ENCODE measurements at regions not wholly inside any gene's neighbourhood (a gene's known extent, or its start where the extent isn't known, plus 50 kb on each side); places are given as distances from the start of the nearest gene placed in this dataset.

DNA sequence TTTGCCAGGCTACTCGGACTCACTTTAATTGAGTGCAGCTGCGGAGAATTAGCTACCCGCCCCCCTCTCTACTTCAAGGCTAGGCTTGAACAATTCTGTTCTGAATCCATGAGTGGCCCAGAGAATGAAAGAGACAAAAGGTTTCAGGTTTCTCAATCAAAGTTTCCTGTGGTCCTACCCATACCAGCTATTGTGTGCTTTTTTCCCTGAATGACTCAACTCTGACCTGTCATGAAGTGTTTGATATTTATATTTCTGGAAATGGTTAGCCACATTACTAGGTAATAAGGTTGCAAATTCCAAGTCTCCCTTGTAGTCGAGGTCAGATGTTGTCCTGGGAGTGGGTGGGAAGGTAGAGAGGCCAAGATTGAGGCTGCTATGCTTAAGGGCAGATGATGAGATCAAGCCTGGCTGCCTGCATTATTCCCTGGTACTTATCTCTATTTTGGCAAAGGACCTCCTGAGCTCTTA is 392.7 kb upstream of the TBL1XR1 start:
- 90% methylated on average over 3 of the region's 4 CpGs for WGBS (ENCODE audit: insufficient coverage)
- Mint-ChIP-seq H3K27ac (no peak overlapping the region), H3K9me3 (ENCODE audit: insufficient read depth) (no peaks in the 10 kb centered on the region), H3K4me3 (no peak overlapping the region), H3K27me3 (no peaks in the 10 kb centered on the region), H3K4me1 (peaks cover 7% of the 10 kb centered on the region)
- ChIA-PET CTCF (interaction anchor here (1.3 kb wide), 1 partner anchor 11 kb away, joined by 3 read pairs; no protein-coding TSS in a partner anchor), POLR2A (no interaction called here)
- no peak overlapping the region for H3K4me3 ChIP-seq (ENCODE audit: control extremely low read depth in 1 of 5, extremely low read depth in 1 of 5, insufficient read depth in 1 of 5, low read depth in 2 of 5, low read length in 4 of 5)
- DNase-seq (no peak), ATAC-seq (ENCODE audit: low read depth) (no peak)
- no peak overlapping the region for H3K4me2 ChIP-seq (replicated peaks; ENCODE audit: low read depth, low read length, poor library complexity, severe bottlenecking)
- H3K9ac ChIP-seq (ENCODE audit: low read length) = no peak overlapping the region
- intact Hi-C loops (cut with micrococcal nuclease) = no loop called here
- H3K4me1 ChIP-seq (ENCODE audit: control insufficient read depth in 2 of 2, insufficient read depth in 2 of 2, low read length in 2 of 2) = peaks cover 4 to 5% of the 10 kb centered on the region in 2 donors
- no peak for TF ChIP-seq EZH2 (IDR thresholded peaks at IDR 0.05; ENCODE audit: borderline replicate concordance, insufficient read depth, low read depth, low read length, poor library complexity, severe bottlenecking)
- TF ChIP-seq, protein P1, sequence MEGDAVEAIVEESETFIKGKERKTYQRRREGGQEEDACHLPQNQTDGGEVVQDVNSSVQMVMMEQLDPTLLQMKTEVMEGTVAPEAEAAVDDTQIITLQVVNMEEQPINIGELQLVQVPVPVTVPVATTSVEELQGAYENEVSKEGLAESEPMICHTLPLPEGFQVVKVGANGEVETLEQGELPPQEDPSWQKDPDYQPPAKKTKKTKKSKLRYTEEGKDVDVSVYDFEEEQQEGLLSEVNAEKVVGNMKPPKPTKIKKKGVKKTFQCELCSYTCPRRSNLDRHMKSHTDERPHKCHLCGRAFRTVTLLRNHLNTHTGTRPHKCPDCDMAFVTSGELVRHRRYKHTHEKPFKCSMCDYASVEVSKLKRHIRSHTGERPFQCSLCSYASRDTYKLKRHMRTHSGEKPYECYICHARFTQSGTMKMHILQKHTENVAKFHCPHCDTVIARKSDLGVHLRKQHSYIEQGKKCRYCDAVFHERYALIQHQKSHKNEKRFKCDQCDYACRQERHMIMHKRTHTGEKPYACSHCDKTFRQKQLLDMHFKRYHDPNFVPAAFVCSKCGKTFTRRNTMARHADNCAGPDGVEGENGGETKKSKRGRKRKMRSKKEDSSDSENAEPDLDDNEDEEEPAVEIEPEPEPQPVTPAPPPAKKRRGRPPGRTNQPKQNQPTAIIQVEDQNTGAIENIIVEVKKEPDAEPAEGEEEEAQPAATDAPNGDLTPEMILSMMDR (IDR thresholded peaks at IDR 0.05) = no peak
- H3K79me2 ChIP-seq (ENCODE audit: control insufficient read depth, insufficient read depth, low read length) = no peaks in the 10 kb centered on the region
- no peaks in the 10 kb centered on the region for H4K20me1 ChIP-seq (ENCODE audit: control insufficient read depth, insufficient read depth, low read length, poor library complexity, severe bottlenecking)
- peaks cover 0 to 3% (median 0%) of the 10 kb centered on the region in 3 donors for H3K9me3 ChIP-seq (ENCODE audit: control extremely low read depth in 1 of 3, control insufficient read depth in 2 of 3, insufficient read depth in 1 of 3, low read length in 2 of 3)
- H3K27ac ChIP-seq (ENCODE audit: low read length in 2 of 2) = no peak overlapping the region
- H3K36me3 ChIP-seq (replicated peaks in 1 of 2; ENCODE audit: control extremely low read depth in 1 of 2, control insufficient read depth in 1 of 2, extremely low read depth in 1 of 2, insufficient read depth in 2 of 2, low read length in 1 of 2) = no peaks in the 10 kb centered on the region
- no peak overlapping the region for H2AFZ ChIP-seq (ENCODE audit: insufficient read depth, low read depth, low read length, poor library complexity, severe bottlenecking)
- H3K27me3 ChIP-seq (replicated peaks in 1 of 4; ENCODE audit: control extremely low read depth in 1 of 4, control insufficient read depth in 3 of 4, insufficient read depth in 4 of 4, low read length in 3 of 4) = no peaks in the 10 kb centered on the region

DNA sequence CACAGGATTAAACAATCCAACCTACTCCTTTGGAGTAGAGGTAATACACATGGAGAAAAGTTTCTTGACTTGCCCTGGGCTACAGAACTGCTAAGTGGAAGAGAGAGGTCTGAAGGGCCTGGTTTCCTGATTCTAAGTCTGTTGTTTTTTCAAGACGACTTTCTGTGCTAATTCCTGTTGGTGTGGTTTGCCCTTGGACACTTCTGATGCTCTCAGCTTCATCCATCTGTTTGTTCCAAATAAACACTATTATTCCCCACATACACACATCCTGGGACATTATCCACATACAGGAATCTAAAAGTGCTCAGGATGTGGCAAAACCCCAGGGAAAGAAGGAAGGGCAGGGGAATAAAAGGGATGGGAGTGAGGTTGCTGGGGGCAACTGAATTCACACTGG is 393.5 kb upstream of the TBL1XR1 start:
- H2AFZ ChIP-seq (ENCODE audit: insufficient read depth, low read depth, low read length, poor library complexity, severe bottlenecking) = no peak overlapping the region
- DNase-seq (no peak), ATAC-seq (ENCODE audit: low read depth) (no peak)
- Mint-ChIP-seq H3K4me1 (peaks cover 7% of the 10 kb centered on the region), H3K9me3 (ENCODE audit: insufficient read depth) (no peaks in the 10 kb centered on the region), H3K27ac (no peak overlapping the region), H3K4me3 (no peak overlapping the region), H3K27me3 (no peaks in the 10 kb centered on the region)
- TF ChIP-seq EZH2 (IDR thresholded peaks at IDR 0.05; ENCODE audit: borderline replicate concordance, insufficient read depth, low read depth, low read length, poor library complexity, severe bottlenecking) = no peak
- TF ChIP-seq, protein P1 (IDR thresholded peaks at IDR 0.05) = no peak
- intact Hi-C loops (cut with micrococcal nuclease) = no loop called here
- no CpG with 5 or more reads among the region's 1 CpG for WGBS (ENCODE audit: insufficient coverage)
- peaks cover 0 to 3% (median 0%) of the 10 kb centered on the region in 3 donors for H3K9me3 ChIP-seq (ENCODE audit: control extremely low read depth in 1 of 3, control insufficient read depth in 2 of 3, insufficient read depth in 1 of 3, low read length in 2 of 3)
- H3K9ac ChIP-seq (ENCODE audit: low read length) = no peak overlapping the region
- H3K27me3 ChIP-seq (replicated peaks in 1 of 4; ENCODE audit: control extremely low read depth in 1 of 4, control insufficient read depth in 3 of 4, insufficient read depth in 4 of 4, low read length in 3 of 4) = no peaks in the 10 kb centered on the region
- ChIA-PET CTCF (no interaction called here), POLR2A (no interaction called here)
- no peak overlapping the region for H3K4me2 ChIP-seq (replicated peaks; ENCODE audit: low read depth, low read length, poor library complexity, severe bottlenecking)
- H3K36me3 ChIP-seq (replicated peaks in 1 of 2; ENCODE audit: control extremely low read depth in 1 of 2, control insufficient read depth in 1 of 2, extremely low read depth in 1 of 2, insufficient read depth in 2 of 2, low read length in 1 of 2) = no peaks in the 10 kb centered on the region
- peaks cover 4 to 5% of the 10 kb centered on the region in 2 donors for H3K4me1 ChIP-seq (ENCODE audit: control insufficient read depth in 2 of 2, insufficient read depth in 2 of 2, low read length in 2 of 2)
- H4K20me1 ChIP-seq (ENCODE audit: control insufficient read depth, insufficient read depth, low read length, poor library complexity, severe bottlenecking) = no peaks in the 10 kb centered on the region
- H3K79me2 ChIP-seq (ENCODE audit: control insufficient read depth, insufficient read depth, low read length) = no peaks in the 10 kb centered on the region
- H3K27ac ChIP-seq (ENCODE audit: low read length in 2 of 2) = no peak overlapping the region
- no peak overlapping the region for H3K4me3 ChIP-seq (ENCODE audit: control extremely low read depth in 1 of 5, extremely low read depth in 1 of 5, insufficient read depth in 1 of 5, low read depth in 2 of 5, low read length in 4 of 5)
